H1 (cell line): ENCODE measurements at regions not wholly inside any gene's neighbourhood (a gene's known extent, or its start where the extent isn't known, plus 50 kb on each side); places are given as distances from the start of the nearest gene placed in this dataset.

Experiments
- CBX8 ChIP-seq: fragments of 300-800, 300-1000 bp; sonication (generic); IDR thresholded peaks from 2 replicates; pipeline ENCODE4 v1.7.1; 2016; ENCODE audit warnings: low read depth, low read length, borderline replicate concordance
- CREB1 ChIP-seq: IDR thresholded peaks from 2 replicates; pipeline ENCODE4 v1.6.1; 2012; ENCODE audit warnings: inconsistent platforms
- EGR1 ChIP-seq: IDR thresholded peaks from 2 replicates; pipeline ENCODE4 v1.6.1; 2011; ENCODE audit warnings: low read depth, low read length, borderline replicate concordance
- EP300 ChIP-seq, 2 experiments: IDR thresholded peaks; 1 replicate in 1 of 2; 2 replicates in 1 of 2; pipeline ENCODE4 v1.6.1; 2011 to 2012; ENCODE audit warnings: low read depth in 2 of 2, low read length in 2 of 2, mild to moderate bottlenecking in 2 of 2, borderline replicate concordance in 1 of 2, inconsistent platforms in 1 of 2, moderate library complexity in 1 of 2
- KDM1A ChIP-seq: fragments of 200-600, 300-600 bp; sonication (generic); IDR thresholded peaks from 2 replicates; pipeline ENCODE4 v1.7.1; 2016; ENCODE audit warnings: mild to moderate bottlenecking, low read length, borderline replicate concordance
- POLR2A ChIP-seq, 2 experiments: IDR thresholded peaks; 1 replicate in 1 of 2; 2 replicates in 1 of 2; pipeline ENCODE4 v1.6.1; 2011; ENCODE audit warnings: low read depth in 2 of 2, low read length in 2 of 2, mild to moderate bottlenecking in 2 of 2; ENCODE audit errors: control extremely low read depth in 1 of 2
- POLR2AphosphoS5 ChIP-seq: IDR thresholded peaks from 2 replicates; pipeline ENCODE4 v1.6.1; 2011; ENCODE audit warnings: low read depth, low read length
- RAD21 ChIP-seq, 2 experiments: IDR thresholded peaks in 1 of 2; conservative IDR thresholded peaks in 1 of 2; 2 replicates each; pipeline ENCODE4 v1.6.1; 2011; ENCODE audit warnings: low read depth in 2 of 2, low read length in 2 of 2, improper control_type of control experiment in 1 of 2, inconsistent platforms in 1 of 2, mild to moderate bottlenecking in 1 of 2, moderate library complexity in 1 of 2
- RNF2 ChIP-seq: fragments of 200-900, 300-1000 bp; sonication (generic); IDR thresholded peaks from 2 replicates; pipeline ENCODE4 v1.7.1; 2016; ENCODE audit warnings: borderline replicate concordance, low read depth, mild to moderate bottlenecking, antibody characterized with exemption, low read length; ENCODE audit not compliant: poor library complexity, severe bottlenecking; ENCODE audit errors: missing control alignments
- TAF1 ChIP-seq: IDR thresholded peaks from 2 replicates; pipeline ENCODE4 v1.6.1; 2011; ENCODE audit warnings: mild to moderate bottlenecking, low read depth, low read length
- TCF12 ChIP-seq: IDR thresholded peaks from 2 replicates; pipeline ENCODE4 v1.6.1; 2011; ENCODE audit warnings: low read depth, mild to moderate bottlenecking, low read length
- TEAD4 ChIP-seq: IDR thresholded peaks from 2 replicates; pipeline ENCODE4 v1.6.1; 2012; ENCODE audit warnings: low read depth, low read length, inconsistent platforms, mixed read lengths
- YY1 ChIP-seq: IDR thresholded peaks from 2 replicates; pipeline ENCODE4 v1.6.1; 2011; ENCODE audit warnings: low read depth, mild to moderate bottlenecking, low read length
- TF ChIP-seq, protein P1 (sequence below), 3 experiments: IDR thresholded peaks; 1 replicate in 2 of 3; 2 replicates in 1 of 3; pipeline versions ENCODE4 v1.5.1 to v1.6.1; 2011; ENCODE audit warnings: low read length in 3 of 3, mild to moderate bottlenecking in 3 of 3, inconsistent platforms in 2 of 3, low read depth in 1 of 3, moderate library complexity in 1 of 3; ENCODE audit not compliant: insufficient read depth in 1 of 3; ENCODE audit errors: control extremely low read depth in 1 of 3

DNA sequence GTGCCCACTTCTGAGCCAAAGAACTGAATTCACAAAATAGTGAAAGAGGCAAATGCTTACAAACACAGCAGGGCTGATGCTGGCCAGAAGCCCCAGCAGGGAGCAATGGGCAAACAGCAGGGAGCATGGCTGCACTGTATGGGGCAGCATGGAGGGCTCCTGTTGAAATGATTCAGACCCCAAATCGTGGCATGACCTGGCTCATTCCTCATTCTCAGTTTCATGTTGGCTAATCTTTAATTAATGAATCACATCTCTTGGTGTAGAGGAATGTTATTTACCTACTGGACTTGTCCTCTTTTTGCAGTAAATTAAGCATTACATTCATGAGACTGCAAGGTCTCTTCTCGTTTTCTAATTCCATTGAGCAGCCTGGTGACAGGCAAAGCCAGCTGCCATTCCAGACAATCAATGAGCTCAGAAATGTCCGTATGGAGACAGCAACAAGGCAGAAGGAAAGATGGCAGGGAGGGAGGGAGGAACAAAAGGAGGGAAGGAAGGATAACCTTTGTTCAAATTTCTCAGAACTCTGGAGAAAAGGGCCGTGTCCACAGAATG, 84.9 kb upstream of the ST8SIA3 start:
- TF ChIP-seq RAD21 (IDR thresholded peaks at IDR 0.05 in 1 of 2, conservative IDR thresholded peaks at IDR 0.05 in 1 of 2; ENCODE audit: low read depth in 2 of 2, low read length in 2 of 2) (no peak), CREB1 (no peak), POLR2A (IDR thresholded peaks at IDR 0.05; ENCODE audit: control extremely low read depth in 1 of 2, low read depth in 2 of 2, low read length in 2 of 2) (no peak), TEAD4 (no peak), EP300 (IDR thresholded peaks at IDR 0.05; ENCODE audit: borderline replicate concordance in 1 of 2, low read depth in 2 of 2, low read length in 2 of 2) (no peak), RNF2 (no peak), EGR1 (no peak), CBX8 (no peak), TCF12 (no peak), KDM1A (no peak), POLR2AphosphoS5 (no peak), YY1 (no peak), TAF1 (no peak)
- TF ChIP-seq, protein P1, sequence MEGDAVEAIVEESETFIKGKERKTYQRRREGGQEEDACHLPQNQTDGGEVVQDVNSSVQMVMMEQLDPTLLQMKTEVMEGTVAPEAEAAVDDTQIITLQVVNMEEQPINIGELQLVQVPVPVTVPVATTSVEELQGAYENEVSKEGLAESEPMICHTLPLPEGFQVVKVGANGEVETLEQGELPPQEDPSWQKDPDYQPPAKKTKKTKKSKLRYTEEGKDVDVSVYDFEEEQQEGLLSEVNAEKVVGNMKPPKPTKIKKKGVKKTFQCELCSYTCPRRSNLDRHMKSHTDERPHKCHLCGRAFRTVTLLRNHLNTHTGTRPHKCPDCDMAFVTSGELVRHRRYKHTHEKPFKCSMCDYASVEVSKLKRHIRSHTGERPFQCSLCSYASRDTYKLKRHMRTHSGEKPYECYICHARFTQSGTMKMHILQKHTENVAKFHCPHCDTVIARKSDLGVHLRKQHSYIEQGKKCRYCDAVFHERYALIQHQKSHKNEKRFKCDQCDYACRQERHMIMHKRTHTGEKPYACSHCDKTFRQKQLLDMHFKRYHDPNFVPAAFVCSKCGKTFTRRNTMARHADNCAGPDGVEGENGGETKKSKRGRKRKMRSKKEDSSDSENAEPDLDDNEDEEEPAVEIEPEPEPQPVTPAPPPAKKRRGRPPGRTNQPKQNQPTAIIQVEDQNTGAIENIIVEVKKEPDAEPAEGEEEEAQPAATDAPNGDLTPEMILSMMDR (IDR thresholded peaks at IDR 0.05; ENCODE audit: control extremely low read depth in 1 of 3, insufficient read depth in 1 of 3, low read depth in 1 of 3, low read length in 3 of 3): no peak
